ENCODE measurements at regions not wholly inside any gene's neighbourhood (a gene's known extent, or its start where the extent isn't known, plus 50 kb on each side); places are given as distances from the start of the nearest gene placed in this dataset.

DNA sequence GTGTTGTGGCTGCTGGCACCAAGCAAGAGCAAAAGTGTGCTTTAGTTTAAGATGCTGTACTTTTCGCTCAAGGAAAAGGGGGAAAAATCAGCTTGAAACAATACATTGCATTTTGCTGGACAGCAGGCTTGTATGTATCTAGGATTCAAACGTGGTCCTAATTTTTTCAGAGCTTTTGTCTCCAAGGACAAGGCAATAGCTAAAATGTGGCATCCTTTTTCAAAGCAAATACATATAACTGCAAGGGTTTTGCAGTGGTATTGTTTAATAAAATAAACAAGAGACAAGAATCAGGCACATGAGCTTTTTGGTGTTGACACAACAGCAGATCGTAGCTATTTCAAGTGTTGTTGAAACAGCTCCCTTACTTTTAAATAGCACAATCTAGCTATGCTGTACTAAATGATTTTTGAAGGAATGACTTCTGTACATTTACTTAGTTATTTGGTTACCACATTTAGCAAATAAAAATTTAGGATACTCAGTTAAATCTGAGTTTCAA lies 137.0 kb upstream of the HEY2 start:
- Histone ChIP-seq H3K36me3 (ENCODE audit: control insufficient read depth in 2 of 2, extremely low read depth in 1 of 2, insufficient read depth in 2 of 2, low read length in 2 of 2) (no peaks in the 10 kb centered on the region), H3K9me3 (replicated peaks; ENCODE audit: control insufficient read depth, insufficient read depth, low read length) (no peaks in the 10 kb centered on the region), H3K27me3 (ENCODE audit: control insufficient read depth in 2 of 2, insufficient read depth in 2 of 2, low read length in 2 of 2) (peaks cover 0 to 9% of the 10 kb centered on the region in 2 experiments), H3K79me2 (ENCODE audit: control insufficient read depth, insufficient read depth, low read length) (no peaks in the 10 kb centered on the region), H2AFZ (ENCODE audit: low read depth, low read length) (peak overlapping the region; percentile 70), H3K4me1 (ENCODE audit: control insufficient read depth, extremely low read depth, insufficient read depth, low read length) (peaks cover 17% of the 10 kb centered on the region), H3K27ac (ENCODE audit: insufficient read depth, low read depth, low read length) (peak overlapping the region; percentile 62), H3K4me2 (ENCODE audit: insufficient read depth, low read length) (peak overlapping the region; percentile 67), H4K20me1 (replicated peaks; ENCODE audit: control insufficient read depth, extremely low read depth, insufficient read depth, low read length) (no peaks in the 10 kb centered on the region), H3K9me1 (replicated peaks; ENCODE audit: control insufficient read depth, extremely low read depth, insufficient read depth, low read length) (no peaks in the 10 kb centered on the region), H3K9ac (replicated peaks; ENCODE audit: extremely low read depth, insufficient read depth, low read length) (peak overlapping the region; percentile 64), H3K4me3 (replicated peaks in 1 of 3; ENCODE audit: insufficient read depth in 1 of 3, low read depth in 1 of 3, low read length in 3 of 3) (peak overlapping the region in 1 of 3 experiments; percentile 4)
- dilution Hi-C loops (cut with MboI; ENCODE audit: extremely low pct_ligation_motif_present, low sequenced_read_pairs) (no loop called here), intact Hi-C loops (cut with micrococcal nuclease) (loop anchor here (2.0 to 5.0 kb wide), 2 partner anchors 136 to 300 kb away; partner anchors contain the start of gene HEY2)
- DNase-seq (ENCODE audit: low read depth, low spot score): no peak
- FAIRE-seq: peak; percentile 21
- BruUV-seq (replicated peaks): no TSS peak
- POLR2A ChIA-PET: no interaction called here
- CTCF ChIA-PET: interaction anchor here (1.6 to 2.6 kb wide), 2 partner anchors 10 to 81 kb away, joined by 4 to 9 read pairs; no protein-coding TSS in a partner anchor
- TF ChIP-seq FOS (IDR thresholded peaks at IDR 0.05; ENCODE audit: borderline replicate concordance, insufficient read depth, low read length) (no peak), JUN (IDR thresholded peaks at IDR 0.05; ENCODE audit: borderline replicate concordance, insufficient read depth, insufficient read length, low read depth) (no peak), MYC (IDR thresholded peaks at IDR 0.05; ENCODE audit: low read depth, low read length) (no peak), POLR2A (IDR thresholded peaks at IDR 0.05; ENCODE audit: low read depth, low read length) (no peak), GATA2 (IDR thresholded peaks at IDR 0.05; ENCODE audit: insufficient read depth, insufficient read length, low read depth, low read length) (no peak), EZH2 (IDR thresholded peaks at IDR 0.05; ENCODE audit: borderline replicate concordance, low read depth, low read length, severe bottlenecking) (no peak), POLR2AphosphoS5 (IDR thresholded peaks at IDR 0.05; ENCODE audit: insufficient read depth, low read depth, low read length) (no peak)
- TF ChIP-seq, protein P1, sequence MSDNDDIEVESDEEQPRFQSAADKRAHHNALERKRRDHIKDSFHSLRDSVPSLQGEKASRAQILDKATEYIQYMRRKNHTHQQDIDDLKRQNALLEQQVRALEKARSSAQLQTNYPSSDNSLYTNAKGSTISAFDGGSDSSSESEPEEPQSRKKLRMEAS (IDR thresholded peaks at IDR 0.05; ENCODE audit: insufficient read depth, insufficient read length): no peak
- TF ChIP-seq, protein P2, sequence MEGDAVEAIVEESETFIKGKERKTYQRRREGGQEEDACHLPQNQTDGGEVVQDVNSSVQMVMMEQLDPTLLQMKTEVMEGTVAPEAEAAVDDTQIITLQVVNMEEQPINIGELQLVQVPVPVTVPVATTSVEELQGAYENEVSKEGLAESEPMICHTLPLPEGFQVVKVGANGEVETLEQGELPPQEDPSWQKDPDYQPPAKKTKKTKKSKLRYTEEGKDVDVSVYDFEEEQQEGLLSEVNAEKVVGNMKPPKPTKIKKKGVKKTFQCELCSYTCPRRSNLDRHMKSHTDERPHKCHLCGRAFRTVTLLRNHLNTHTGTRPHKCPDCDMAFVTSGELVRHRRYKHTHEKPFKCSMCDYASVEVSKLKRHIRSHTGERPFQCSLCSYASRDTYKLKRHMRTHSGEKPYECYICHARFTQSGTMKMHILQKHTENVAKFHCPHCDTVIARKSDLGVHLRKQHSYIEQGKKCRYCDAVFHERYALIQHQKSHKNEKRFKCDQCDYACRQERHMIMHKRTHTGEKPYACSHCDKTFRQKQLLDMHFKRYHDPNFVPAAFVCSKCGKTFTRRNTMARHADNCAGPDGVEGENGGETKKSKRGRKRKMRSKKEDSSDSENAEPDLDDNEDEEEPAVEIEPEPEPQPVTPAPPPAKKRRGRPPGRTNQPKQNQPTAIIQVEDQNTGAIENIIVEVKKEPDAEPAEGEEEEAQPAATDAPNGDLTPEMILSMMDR (IDR thresholded peaks at IDR 0.05; ENCODE audit: extremely low read depth in 1 of 2, insufficient read depth in 1 of 2, low read depth in 1 of 2, low read length in 2 of 2): no peak

Measured in endothelial cell of umbilical vein (primary cell).